Gastrocnemius medialis (tissue), 4 donors: ENCODE measurements at regions not wholly inside any gene's neighbourhood (a gene's known extent, or its start where the extent isn't known, plus 50 kb on each side); places are given as distances from the start of the nearest gene placed in this dataset.

Experiments used
- POLR2A ChIP-seq, 2 donors: fragments of 450-650 bp; IDR thresholded peaks; one replicate each; pipeline ENCODE4 v1.6.1; 2017; ENCODE audit warnings: antibody characterized with exemption in 2 of 2, mild to moderate bottlenecking in 2 of 2, moderate library complexity in 2 of 2
- TF ChIP-seq, protein P1 (sequence below), 5 experiments: fragments of 450-650 bp in 3 of 5; fragments of 200-600 bp in 2 of 5; sonication (generic) in 2 of 5; IDR thresholded peaks in 4 of 5; conservative IDR thresholded peaks in 1 of 5; 1 replicate in 4 of 5; 2 replicates in 1 of 5; pipeline ENCODE4 v1.5.1; 2016 to 2019; ENCODE audit warnings: antibody characterized with exemption in 5 of 5, mild to moderate bottlenecking in 3 of 5, moderate library complexity in 3 of 5

- TF ChIP-seq, protein P1, sequence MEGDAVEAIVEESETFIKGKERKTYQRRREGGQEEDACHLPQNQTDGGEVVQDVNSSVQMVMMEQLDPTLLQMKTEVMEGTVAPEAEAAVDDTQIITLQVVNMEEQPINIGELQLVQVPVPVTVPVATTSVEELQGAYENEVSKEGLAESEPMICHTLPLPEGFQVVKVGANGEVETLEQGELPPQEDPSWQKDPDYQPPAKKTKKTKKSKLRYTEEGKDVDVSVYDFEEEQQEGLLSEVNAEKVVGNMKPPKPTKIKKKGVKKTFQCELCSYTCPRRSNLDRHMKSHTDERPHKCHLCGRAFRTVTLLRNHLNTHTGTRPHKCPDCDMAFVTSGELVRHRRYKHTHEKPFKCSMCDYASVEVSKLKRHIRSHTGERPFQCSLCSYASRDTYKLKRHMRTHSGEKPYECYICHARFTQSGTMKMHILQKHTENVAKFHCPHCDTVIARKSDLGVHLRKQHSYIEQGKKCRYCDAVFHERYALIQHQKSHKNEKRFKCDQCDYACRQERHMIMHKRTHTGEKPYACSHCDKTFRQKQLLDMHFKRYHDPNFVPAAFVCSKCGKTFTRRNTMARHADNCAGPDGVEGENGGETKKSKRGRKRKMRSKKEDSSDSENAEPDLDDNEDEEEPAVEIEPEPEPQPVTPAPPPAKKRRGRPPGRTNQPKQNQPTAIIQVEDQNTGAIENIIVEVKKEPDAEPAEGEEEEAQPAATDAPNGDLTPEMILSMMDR (IDR thresholded peaks at IDR 0.05 in 4 of 5, conservative IDR thresholded peaks at IDR 0.05 in 1 of 5): no peak
- no peak for TF ChIP-seq POLR2A (IDR thresholded peaks at IDR 0.05)
Measured at GRCh38 chr1:73411479-73411878, 786.5 kb downstream of the LRRIQ3 start.
